BE2C (cell line): ENCODE measurements at regions not wholly inside any gene's neighbourhood (a gene's known extent, or its start where the extent isn't known, plus 50 kb on each side); places are given as distances from the start of the nearest gene placed in this dataset.
A peak's percentile ranks its signal among the peaks of the same experiment; 100 is the strongest.

Source experiments
- DNase-seq: peaks from one replicate; pipeline ENCODE4 v3.0.0-alpha.2; 2020
- H3K27me3 ChIP-seq: fragments of 250-450 bp; sonication (Bioruptor Pico); 2 replicates; pipeline ENCODE4 v1.5.1; 2020; ENCODE audit warnings: mild to moderate bottlenecking
- H3K36me3 ChIP-seq: fragments of 250-450 bp; sonication (Bioruptor Pico); 2 replicates; pipeline ENCODE4 v1.5.1; 2020; ENCODE audit warnings: mild to moderate bottlenecking
- H3K4me1 ChIP-seq: fragments of 250-450 bp; sonication (Bioruptor Pico); 2 replicates; pipeline ENCODE4 v1.5.1; 2020
- H3K4me3 ChIP-seq: 2 replicates; pipeline ENCODE4 v1.5.1; 2011; ENCODE audit warnings: low read depth, low read length
- H3K9me3 ChIP-seq: fragments of 250-450 bp; sonication (Bioruptor Pico); 2 replicates; pipeline ENCODE4 v1.5.1; 2020
- CTCF ChIP-seq: IDR thresholded peaks from 2 replicates; pipeline ENCODE4 v1.5.1; 2012; ENCODE audit warnings: mild to moderate bottlenecking, low read depth, low read length

- no peak for DNase-seq
- no peaks in the 10 kb centered on the region for H3K4me1 ChIP-seq
- peaks cover 14% of the 10 kb centered on the region for H3K27me3 ChIP-seq
- no peaks in the 10 kb centered on the region for H3K9me3 ChIP-seq
- no peaks in the 10 kb centered on the region for H3K36me3 ChIP-seq
- no peak overlapping the region for H3K4me3 ChIP-seq
- no peak for TF ChIP-seq CTCF
Measured at GRCh38 chr6:99120641-99121040, 172.9 kb upstream of the FBXL4 start.

- Histone ChIP-seq H3K4me3 (no peak overlapping the region), H3K9me3 (no peaks in the 10 kb centered on the region), H3K4me1 (no peaks in the 10 kb centered on the region), H3K36me3 (no peaks in the 10 kb centered on the region), H3K27me3 (peaks cover 14% of the 10 kb centered on the region)
- peak; percentile 23 for DNase-seq
- peak; percentile 74 for TF ChIP-seq CTCF
Measured at GRCh38 chr6:99119109-99120031, 171.6 kb upstream of the FBXL4 start.

- no peaks in the 10 kb centered on the region for H3K36me3 ChIP-seq
- no peaks in the 10 kb centered on the region for H3K9me3 ChIP-seq
- DNase-seq: no peak
- no peak for TF ChIP-seq CTCF
- no peak overlapping the region for H3K4me3 ChIP-seq
- H3K4me1 ChIP-seq: no peaks in the 10 kb centered on the region
- 0 out of 2 replicates have a peak, but pooled peaks cover 13% of the 10 kb centered on the region for H3K27me3 ChIP-seq
Measured at GRCh38 chr6:99114769-99115406, 167.1 kb upstream of the FBXL4 start.

GRCh38 chr6:99111590-99111989, 163.8 kb upstream of the FBXL4 start:
- Histone ChIP-seq H3K9me3 (no peaks in the 10 kb centered on the region), H3K4me1 (no peaks in the 10 kb centered on the region), H3K36me3 (no peaks in the 10 kb centered on the region), H3K4me3 (no peak overlapping the region), H3K27me3 (0 out of 2 replicates have a peak, but pooled peaks cover 3% of the 10 kb centered on the region)
- DNase-seq: no peak
- TF ChIP-seq CTCF: no peak

- Histone ChIP-seq H3K4me3 (no peak overlapping the region), H3K4me1 (no peaks in the 10 kb centered on the region), H3K36me3 (no peaks in the 10 kb centered on the region), H3K27me3 (0 out of 2 replicates have a peak, but pooled peaks cover 3% of the 10 kb centered on the region), H3K9me3 (no peaks in the 10 kb centered on the region)
- no peak for DNase-seq
- TF ChIP-seq CTCF: no peak
Measured at GRCh38 chr6:99110029-99110428, 162.3 kb upstream of the FBXL4 start.

GRCh38 chr6:99104218-99104617, 156.5 kb upstream of the FBXL4 start:
- H3K27me3 ChIP-seq: no peaks in the 10 kb centered on the region
- no peak for TF ChIP-seq CTCF
- no peak for DNase-seq
- H3K9me3 ChIP-seq: no peaks in the 10 kb centered on the region
- H3K36me3 ChIP-seq: no peaks in the 10 kb centered on the region
- no peaks in the 10 kb centered on the region for H3K4me1 ChIP-seq
- no peak overlapping the region for H3K4me3 ChIP-seq
